NOMO-1 treated with dmso at 0.1 percent for 144 hours (cell line): ENCODE measurements at regions not wholly inside any gene's neighbourhood (a gene's known extent, or its start where the extent isn't known, plus 50 kb on each side); places are given as distances from the start of the nearest gene placed in this dataset.
A peak's percentile ranks its signal among the peaks of the same experiment; 100 is the strongest.

Source experiments
- DNase-seq: peaks from one replicate; lab custom pipeline; 2025; ENCODE audit not compliant: unreplicated experiment; lab: John Stamatoyannopoulos, UW

GRCh38 chr17:73976147-73976546 lies 227.3 kb upstream of the RPL38 start:
- DNase-seq: no peak

- DNase-seq: no peak
These were observed 226.6 kb upstream of the RPL38 start for GRCh38 chr17:73976676-73977521.

GRCh38 chr17:73980517-73980916 lies 223.0 kb upstream of the RPL38 start:
- no peak for DNase-seq

- no peak for DNase-seq
These were observed 220.6 kb upstream of the RPL38 start for GRCh38 chr17:73982871-73983270.

GRCh38 chr17:73983621-73984400 lies 219.7 kb upstream of the RPL38 start:
- no peak for DNase-seq

GRCh38 chr17:73984941-73985340 lies 218.5 kb upstream of the RPL38 start:
- DNase-seq: peak; percentile 25

- no peak for DNase-seq
These were observed 217.9 kb upstream of the RPL38 start for GRCh38 chr17:73985466-73986015.

GRCh38 chr17:73986641-73987177 lies 216.8 kb upstream of the RPL38 start:
- no peak for DNase-seq

GRCh38 chr17:73987395-73987794 lies 216.1 kb upstream of the RPL38 start:
- DNase-seq: no peak

GRCh38 chr17:73987845-73988509 lies 215.5 kb upstream of the RPL38 start:
- DNase-seq: no peak

- no peak for DNase-seq
These were observed 213.8 kb upstream of the RPL38 start for GRCh38 chr17:73989671-73990070.

GRCh38 chr17:73990290-73990689 lies 213.2 kb upstream of the RPL38 start:
- no peak for DNase-seq

- no peak for DNase-seq
These were observed 212.2 kb upstream of the RPL38 start for GRCh38 chr17:73991260-73991659.

GRCh38 chr17:73994946-73995345 lies 208.5 kb upstream of the RPL38 start:
- DNase-seq: no peak

- DNase-seq: no peak
These were observed 206.4 kb upstream of the RPL38 start for GRCh38 chr17:73997059-73997458.

- no peak for DNase-seq
These were observed 205.2 kb upstream of the RPL38 start for GRCh38 chr17:73998249-73998648.

GRCh38 chr17:73998653-73999645 lies 204.5 kb upstream of the RPL38 start:
- peak; percentile 14 for DNase-seq

- DNase-seq: no peak
These were observed 202.3 kb upstream of the RPL38 start for GRCh38 chr17:74001145-74001544.

GRCh38 chr17:74002241-74002640 lies 201.2 kb upstream of the RPL38 start:
- no peak for DNase-seq

GRCh38 chr17:74004056-74004455 lies 199.4 kb upstream of the RPL38 start:
- no peak for DNase-seq
